GM12872 (cell line): ENCODE measurements at regions not wholly inside any gene's neighbourhood (a gene's known extent, or its start where the extent isn't known, plus 50 kb on each side); places are given as distances from the start of the nearest gene placed in this dataset.

ENCODE experiments used
- CTCF ChIP-seq: IDR thresholded peaks from 3 replicates; pipeline ENCODE4 v1.5.1; 2011; ENCODE audit warnings: low read depth, mild to moderate bottlenecking, low read length, moderate library complexity; ENCODE audit not compliant: insufficient read depth

- no peak for TF ChIP-seq CTCF
Observed at GRCh38 chr15:95085056-95085455, 853.7 kb downstream of the MCTP2 start.

GRCh38 chr15:95086531-95087252, 855.3 kb downstream of the MCTP2 start:
- TF ChIP-seq CTCF = no peak

- no peak for TF ChIP-seq CTCF
Observed at GRCh38 chr15:95087253-95087609, 855.9 kb downstream of the MCTP2 start.

GRCh38 chr15:95091444-95091843, 860.1 kb downstream of the MCTP2 start:
- TF ChIP-seq CTCF = no peak

- TF ChIP-seq CTCF = no peak
Observed at GRCh38 chr15:95095250-95095649, 863.9 kb downstream of the MCTP2 start.

GRCh38 chr15:95096651-95097050, 865.3 kb downstream of the MCTP2 start:
- no peak for TF ChIP-seq CTCF

GRCh38 chr15:95097361-95097760, 866.0 kb downstream of the MCTP2 start:
- TF ChIP-seq CTCF = no peak
